ENCODE measurements at regions not wholly inside any gene's neighbourhood (a gene's known extent, or its start where the extent isn't known, plus 50 kb on each side); places are given as distances from the start of the nearest gene placed in this dataset.
"Not testable (repeated sequence)": the region's sequence is repeated elsewhere in the genome, so short reads cannot be mapped to it uniquely, and the experiment has no call there.

GRCh38 chr5:145652700-145653099 is 182.4 kb downstream of the PRELID2 start:
- DNase-seq = not testable (repeated sequence)

GRCh38 chr5:145647137-145647536 is 188.0 kb downstream of the PRELID2 start:
- DNase-seq = not testable (repeated sequence)

GRCh38 chr5:145643214-145643613 is 191.9 kb downstream of the PRELID2 start:
- DNase-seq = not testable (repeated sequence)

- DNase-seq = no peak
Measured at GRCh38 chr5:145637396-145637795, 197.7 kb downstream of the PRELID2 start.

GRCh38 chr5:145636371-145636770 is 198.8 kb downstream of the PRELID2 start:
- no peak for DNase-seq

GRCh38 chr5:145633474-145633873 is 201.7 kb downstream of the PRELID2 start:
- no peak for DNase-seq

- DNase-seq = no peak
Measured at GRCh38 chr5:145632701-145633100, 202.4 kb downstream of the PRELID2 start.

GRCh38 chr5:145629047-145629446 is 206.1 kb downstream of the PRELID2 start:
- DNase-seq = no peak

GRCh38 chr5:145628525-145628924 is 206.6 kb downstream of the PRELID2 start:
- no peak for DNase-seq

- DNase-seq = no peak
Measured at GRCh38 chr5:145619806-145620310, 215.3 kb downstream of the PRELID2 start.

- not testable (repeated sequence) for DNase-seq
Measured at GRCh38 chr5:145616739-145617138, 218.4 kb downstream of the PRELID2 start.

GRCh38 chr5:145598983-145599382 is 236.2 kb downstream of the PRELID2 start:
- DNase-seq = no peak

- DNase-seq = no peak
Measured at GRCh38 chr5:145598184-145598583, 237.0 kb downstream of the PRELID2 start.

- DNase-seq = no peak
Measured at GRCh38 chr5:145591578-145591977, 243.6 kb downstream of the PRELID2 start.

GRCh38 chr5:145589063-145589462 is 246.1 kb downstream of the PRELID2 start:
- no peak for DNase-seq

GRCh38 chr5:145588558-145588957 is 246.6 kb downstream of the PRELID2 start:
- no peak for DNase-seq

- no peak for DNase-seq
Measured at GRCh38 chr5:145588113-145588512, 247.0 kb downstream of the PRELID2 start.

GRCh38 chr5:145587710-145588109 is 247.4 kb downstream of the PRELID2 start:
- DNase-seq = no peak

GRCh38 chr5:145587308-145587672 is 247.9 kb downstream of the PRELID2 start:
- no peak for DNase-seq

- DNase-seq = no peak
Measured at GRCh38 chr5:145586661-145587307, 248.4 kb downstream of the PRELID2 start.

GRCh38 chr5:145585443-145586148 is 249.5 kb downstream of the PRELID2 start:
- DNase-seq = no peak

- no peak for DNase-seq
Measured at GRCh38 chr5:145579301-145579700, 255.8 kb downstream of the PRELID2 start.

GRCh38 chr5:145574889-145575573 is 260.1 kb downstream of the PRELID2 start:
- no peak for DNase-seq

- DNase-seq = no peak
Measured at GRCh38 chr5:145568581-145568980, 266.6 kb downstream of the PRELID2 start.

Data from SHP77 treated with DMSO at 0.1 percent for 48 hours (cell line).